ENCODE measurements at regions not wholly inside any gene's neighbourhood (a gene's known extent, or its start where the extent isn't known, plus 50 kb on each side); places are given as distances from the start of the nearest gene placed in this dataset.

GRCh38 chr5:69038539-69038938 is 55.3 kb upstream of the SLC30A5 start:
- TF ChIP-seq CTCF (conservative IDR thresholded peaks at IDR 0.05; ENCODE audit: low read length) (no peak), EZH2phosphoT487 (IDR thresholded peaks at IDR 0.05; ENCODE audit: borderline replicate concordance, low read depth, low read length) (no peak)
